ENCODE measurements at regions not wholly inside any gene's neighbourhood (a gene's known extent, or its start where the extent isn't known, plus 50 kb on each side); places are given as distances from the start of the nearest gene placed in this dataset.
"Not testable (repeated sequence)": the region's sequence is repeated elsewhere in the genome, so short reads cannot be mapped to it uniquely, and the experiment has no call there.

DNA sequence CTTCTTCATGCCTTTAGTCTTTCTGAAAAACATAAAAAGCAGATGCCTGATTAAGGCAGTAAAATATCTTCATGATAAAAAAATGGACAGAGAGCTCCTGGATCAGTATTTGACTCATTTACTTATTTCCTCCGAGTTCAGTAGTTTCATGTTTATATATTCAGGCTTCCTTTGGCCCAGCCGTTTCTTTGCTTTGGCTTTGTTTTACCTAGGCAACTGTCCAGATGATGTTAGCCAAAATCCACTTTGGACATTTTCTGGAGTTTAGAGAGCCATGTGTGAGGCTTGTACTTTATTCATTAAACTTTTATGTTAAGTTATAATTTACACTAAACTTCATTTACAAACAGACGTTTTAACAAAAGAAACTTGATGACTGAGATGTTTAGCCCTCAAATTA lies 307.1 kb upstream of the RSPO3 start:
- peak; percentile 14 for DNase-seq (ENCODE audit: low spot score)

- no peak for DNase-seq (ENCODE audit: low spot score)
Measured at GRCh38 chr6:126812010-126812409, 306.5 kb upstream of the RSPO3 start.

DNA sequence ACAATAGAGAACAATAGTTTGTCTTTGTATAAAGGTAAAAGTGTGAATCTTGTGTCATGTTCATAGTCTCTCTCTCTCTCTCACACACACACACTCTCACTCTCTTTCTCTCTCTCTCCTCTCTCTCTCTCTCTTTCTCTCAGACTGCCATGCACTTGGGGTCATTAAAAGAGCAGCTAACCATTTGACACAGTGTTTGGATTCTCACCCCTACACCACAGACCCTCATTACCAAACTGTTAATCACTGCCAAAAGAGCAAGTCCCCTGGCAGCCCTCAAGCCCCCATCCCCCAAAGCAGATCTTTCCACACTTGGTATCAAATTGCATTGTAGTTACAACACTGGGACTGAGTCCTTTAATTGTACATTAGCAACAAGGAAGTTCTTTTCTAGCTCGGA lies 305.8 kb upstream of the RSPO3 start:
- DNase-seq (ENCODE audit: low spot score): no peak

- DNase-seq (ENCODE audit: low spot score): no peak
Measured at GRCh38 chr6:126820634-126821033, 297.8 kb upstream of the RSPO3 start.

DNA sequence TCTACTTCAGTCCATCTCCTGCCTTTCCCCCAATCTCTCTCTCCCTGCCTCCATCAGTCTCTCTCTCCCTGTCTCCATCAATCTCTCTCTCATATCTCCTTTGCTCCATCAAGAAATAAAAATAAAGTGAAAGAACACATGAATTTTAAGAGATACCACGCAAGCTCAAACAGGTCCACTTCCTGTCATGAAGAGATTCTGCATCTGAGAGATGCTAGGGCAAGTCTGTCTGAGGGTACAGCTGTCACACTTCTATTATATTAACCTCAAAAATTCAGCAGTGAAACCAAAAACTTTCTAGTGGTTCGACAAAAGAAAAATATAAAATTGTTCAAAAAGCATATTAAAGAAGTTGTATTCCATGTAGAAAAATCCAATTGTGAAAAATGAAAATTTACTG lies 296.8 kb upstream of the RSPO3 start:
- no peak for DNase-seq (ENCODE audit: low spot score)

DNA sequence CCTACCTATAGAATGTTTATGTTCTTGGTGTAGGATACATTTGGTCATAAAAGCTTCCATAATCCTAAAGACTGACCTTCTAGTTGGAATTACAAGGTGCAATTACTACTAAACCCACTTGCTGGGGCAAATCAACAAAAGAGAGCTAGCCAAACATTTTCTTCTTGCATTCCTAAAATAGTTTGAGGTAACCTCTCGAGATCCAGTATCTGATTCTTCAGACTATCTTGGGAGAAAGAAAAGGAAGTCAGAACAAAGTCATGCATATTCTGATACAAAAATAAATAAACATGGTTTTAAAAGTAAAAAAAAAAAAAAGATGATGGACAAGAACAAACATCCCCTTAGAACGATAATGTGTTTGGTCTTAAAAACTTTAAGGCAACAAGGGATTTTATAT lies 294.2 kb upstream of the RSPO3 start:
- DNase-seq (ENCODE audit: low spot score): no peak

DNA sequence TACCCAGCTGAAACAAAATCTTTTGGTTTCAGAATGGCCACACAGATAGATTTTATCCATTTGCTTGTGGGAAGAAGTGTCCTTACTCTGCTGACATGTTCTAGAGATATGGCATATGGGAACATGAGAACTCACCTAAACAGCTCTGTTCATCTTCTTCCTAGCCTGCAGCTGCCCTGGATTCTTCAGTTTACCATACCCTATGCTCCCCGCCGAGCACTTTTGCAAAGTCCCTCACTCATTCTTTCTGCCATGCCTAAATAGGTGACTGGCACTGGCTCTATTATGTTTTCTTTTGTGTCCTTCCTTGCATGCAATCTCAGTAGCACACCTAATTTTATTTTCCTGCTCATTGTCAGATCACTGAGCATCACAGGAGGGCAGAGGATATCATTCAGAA lies 293.7 kb upstream of the RSPO3 start:
- no peak for DNase-seq (ENCODE audit: low spot score)

- no peak for DNase-seq (ENCODE audit: low spot score)
Measured at GRCh38 chr6:126826166-126826714, 292.2 kb upstream of the RSPO3 start.

DNA sequence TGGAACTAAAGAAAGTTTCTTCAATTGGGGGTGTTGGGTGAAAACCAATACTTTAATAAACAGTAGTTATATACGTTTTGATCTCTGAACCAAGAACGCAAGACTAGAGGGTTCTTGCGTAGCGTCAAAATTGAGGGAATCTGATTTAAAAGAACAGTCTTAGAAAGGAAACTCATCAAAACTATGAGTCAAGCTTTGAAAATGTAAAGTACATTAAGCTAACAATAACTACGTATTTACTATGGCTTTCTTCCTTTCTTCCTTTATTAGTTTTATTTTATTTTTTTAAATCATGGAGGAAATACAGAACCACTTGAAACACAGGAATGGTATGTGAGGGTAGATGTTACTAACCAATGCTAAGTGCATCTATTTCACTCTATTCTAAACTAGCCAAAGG lies 287.0 kb upstream of the RSPO3 start:
- no peak for DNase-seq (ENCODE audit: low spot score)

DNA sequence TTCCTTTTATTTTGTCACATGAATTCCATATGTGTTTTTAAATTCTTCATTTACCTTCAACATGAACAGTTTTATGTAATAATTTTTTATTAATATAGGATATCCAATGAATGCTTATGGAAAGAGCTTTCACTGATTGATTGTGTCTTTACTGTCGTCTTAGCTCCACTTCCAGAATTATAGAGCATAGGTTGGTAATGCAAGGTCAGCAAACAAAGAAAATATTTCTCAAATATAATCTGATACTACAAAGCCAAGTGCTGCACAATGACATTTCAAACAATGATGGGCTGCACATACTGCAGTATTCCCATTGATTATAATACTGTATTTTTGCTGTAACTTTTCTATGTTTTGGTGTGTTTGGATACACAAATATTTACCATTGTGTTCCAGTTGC lies 275.7 kb upstream of the RSPO3 start:
- DNase-seq (ENCODE audit: low spot score): no peak

DNA sequence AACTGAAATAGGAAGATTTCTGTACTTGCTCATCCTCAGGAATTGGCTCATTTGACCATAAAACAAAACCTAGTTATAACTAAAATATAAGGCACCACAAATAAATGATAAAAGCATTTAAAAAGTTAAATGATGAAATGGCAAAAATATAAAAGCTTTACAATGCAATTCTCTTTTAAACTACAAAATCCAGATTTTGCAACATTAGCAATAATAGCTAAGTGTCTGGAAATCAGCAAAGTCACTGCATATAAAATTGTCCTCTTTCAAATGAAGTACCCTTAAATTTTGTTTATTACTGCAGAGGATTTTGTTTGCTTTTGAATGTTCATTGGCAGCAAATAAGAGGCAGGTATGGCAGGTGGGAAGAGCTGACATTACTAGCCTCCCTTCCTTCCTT lies 270.4 kb upstream of the RSPO3 start:
- no peak for DNase-seq (ENCODE audit: low spot score)

GRCh38 chr6:126867641-126868040 lies 250.8 kb upstream of the RSPO3 start:
- DNase-seq (ENCODE audit: low spot score): no peak

- no peak for DNase-seq (ENCODE audit: low spot score)
Measured at GRCh38 chr6:126873351-126873750, 245.1 kb upstream of the RSPO3 start.

GRCh38 chr6:126873791-126874190 lies 244.7 kb upstream of the RSPO3 start:
- DNase-seq (ENCODE audit: low spot score): no peak

DNA sequence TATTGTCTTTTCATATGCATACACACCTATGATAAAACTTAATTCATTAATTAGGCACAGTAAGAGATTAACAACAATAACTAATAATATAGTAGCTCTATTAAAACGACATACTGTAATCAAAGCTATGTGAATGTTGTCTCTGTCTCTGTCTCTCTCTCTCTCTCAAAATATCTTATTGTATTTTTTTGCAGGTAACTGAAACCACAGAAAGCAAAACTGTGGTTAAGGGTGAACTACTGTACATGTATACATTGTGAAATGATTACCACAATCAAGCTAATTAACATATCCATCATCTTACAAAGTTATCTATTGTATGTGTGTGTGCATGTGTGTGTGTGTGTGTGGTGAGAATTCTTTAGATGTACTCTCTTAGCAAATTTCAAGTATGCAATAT lies 242.0 kb upstream of the RSPO3 start:
- no peak for DNase-seq (ENCODE audit: low spot score)

GRCh38 chr6:126880964-126881363 lies 237.5 kb upstream of the RSPO3 start:
- DNase-seq (ENCODE audit: low spot score): no peak

- DNase-seq (ENCODE audit: low spot score): no peak
Measured at GRCh38 chr6:126886106-126886505, 232.4 kb upstream of the RSPO3 start.

- no peak for DNase-seq (ENCODE audit: low spot score)
Measured at GRCh38 chr6:126888727-126889725, 229.4 kb upstream of the RSPO3 start.

GRCh38 chr6:126890055-126890454 lies 228.4 kb upstream of the RSPO3 start:
- DNase-seq (ENCODE audit: low spot score): no peak

GRCh38 chr6:126891158-126891557 lies 227.3 kb upstream of the RSPO3 start:
- no peak for DNase-seq (ENCODE audit: low spot score)

DNA sequence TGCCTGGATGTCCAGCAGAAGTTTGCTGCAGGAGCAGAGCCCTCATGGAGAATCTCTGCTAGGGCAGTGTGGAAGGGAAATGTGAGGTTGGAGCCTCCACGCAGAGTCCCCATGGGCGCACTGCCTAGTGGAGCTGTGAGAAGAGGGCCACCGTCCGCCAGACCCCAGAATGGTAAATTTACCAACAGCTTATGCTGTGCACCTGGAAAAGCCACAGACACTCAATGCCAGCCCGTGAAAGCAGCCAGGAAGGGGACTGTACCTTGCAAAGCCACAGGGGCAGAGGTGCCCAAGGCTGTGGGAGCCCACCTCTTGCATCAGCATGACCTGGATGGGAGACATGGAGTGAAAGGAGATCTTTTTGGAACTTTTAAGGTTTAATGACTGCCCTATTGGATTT lies 225.6 kb upstream of the RSPO3 start:
- not testable (repeated sequence) for DNase-seq (ENCODE audit: low spot score)

DNA sequence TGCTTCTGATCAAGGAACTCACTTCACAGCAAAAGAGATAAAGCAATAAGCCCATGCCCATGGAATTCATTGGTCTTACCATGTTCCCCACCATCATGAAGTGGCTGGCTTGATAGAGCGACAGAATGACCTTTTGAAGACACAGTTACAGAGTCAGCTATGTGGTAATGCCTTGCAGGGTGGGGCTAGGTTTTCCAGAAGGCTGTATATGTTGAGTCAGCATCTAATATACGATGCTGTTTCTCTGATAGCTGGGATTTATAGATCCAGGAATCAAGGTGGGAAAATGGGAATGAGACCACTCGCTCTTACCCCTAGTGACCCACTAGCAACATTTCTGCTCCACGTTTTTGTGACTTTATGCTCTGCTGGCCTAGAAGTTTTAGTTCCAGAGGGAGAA lies 220.7 kb upstream of the RSPO3 start:
- DNase-seq (ENCODE audit: low spot score): no peak

DNA sequence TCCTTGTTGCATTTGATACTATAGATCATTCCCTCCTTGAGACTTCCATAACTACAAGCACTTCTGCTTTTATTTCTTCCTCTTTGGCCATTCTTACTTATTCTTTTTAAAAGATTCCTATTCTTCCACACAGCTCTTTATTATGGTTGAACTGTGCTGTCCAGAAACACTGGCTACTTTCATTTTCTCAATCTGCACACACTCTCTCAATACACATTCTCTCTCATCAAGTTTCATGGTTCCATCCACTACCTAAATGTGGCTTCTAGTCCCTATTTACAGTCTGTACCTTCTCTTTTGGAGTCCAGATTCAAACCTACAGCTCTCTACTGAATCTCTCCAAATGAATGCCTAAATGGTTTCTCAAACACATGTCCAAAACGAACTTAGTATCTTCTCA lies 214.3 kb upstream of the RSPO3 start:
- no peak for DNase-seq (ENCODE audit: low spot score)

DNA sequence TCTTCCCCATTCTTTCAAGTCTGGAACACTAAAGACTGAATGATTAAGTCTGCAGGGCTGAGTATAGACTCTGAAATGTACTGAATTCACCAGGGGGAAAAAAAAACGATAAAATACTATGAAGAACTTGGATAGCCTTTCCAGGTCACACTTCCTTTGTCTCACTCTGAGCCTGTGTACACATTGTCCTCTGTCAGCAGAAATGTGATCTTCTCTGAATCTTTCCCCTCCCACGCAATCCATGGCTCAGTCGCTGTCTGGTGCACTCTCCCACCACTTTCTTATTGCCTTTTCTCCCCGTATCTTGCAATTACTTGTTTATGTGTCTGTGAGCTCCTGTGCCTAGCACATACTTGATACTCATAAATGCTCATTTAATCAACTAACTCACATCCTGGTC lies 212.6 kb upstream of the RSPO3 start:
- DNase-seq (ENCODE audit: low spot score): no peak
